ENCODE measurements at regions not wholly inside any gene's neighbourhood (a gene's known extent, or its start where the extent isn't known, plus 50 kb on each side); places are given as distances from the start of the nearest gene placed in this dataset.

DNA sequence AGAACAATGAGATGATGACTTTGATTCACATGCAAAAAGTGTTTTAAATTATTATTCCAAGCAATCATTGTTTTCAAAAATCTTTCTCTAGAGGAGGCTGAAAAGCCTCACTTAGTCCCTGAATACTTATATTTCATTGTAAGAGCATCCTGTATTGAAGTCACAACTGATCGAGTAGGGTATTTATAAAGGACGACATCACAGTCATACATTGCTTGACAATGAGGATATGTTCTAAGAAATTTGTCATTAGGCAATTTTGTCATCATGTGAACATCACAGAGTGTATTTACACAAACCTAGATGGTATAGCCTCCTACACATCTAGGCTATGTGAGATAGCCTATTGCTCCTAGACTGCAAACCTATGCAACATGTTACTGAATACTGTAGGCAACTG lies 510.4 kb upstream of the RGMB start:
- TF ChIP-seq SIN3A (IDR thresholded peaks at IDR 0.05; ENCODE audit: borderline replicate concordance, insufficient read depth, low read length) (no peak), TAF1 (IDR thresholded peaks at IDR 0.05; ENCODE audit: borderline replicate concordance, insufficient read depth, low read length) (no peak), POLR2AphosphoS5 (IDR thresholded peaks at IDR 0.05; ENCODE audit: low read depth, low read length) (no peak), FOXP2 (optimal IDR thresholded peaks at IDR 0.05; ENCODE audit: borderline replicate concordance, extremely low read depth, extremely low read length, insufficient read depth) (no peak)
- TF ChIP-seq, protein P1, sequence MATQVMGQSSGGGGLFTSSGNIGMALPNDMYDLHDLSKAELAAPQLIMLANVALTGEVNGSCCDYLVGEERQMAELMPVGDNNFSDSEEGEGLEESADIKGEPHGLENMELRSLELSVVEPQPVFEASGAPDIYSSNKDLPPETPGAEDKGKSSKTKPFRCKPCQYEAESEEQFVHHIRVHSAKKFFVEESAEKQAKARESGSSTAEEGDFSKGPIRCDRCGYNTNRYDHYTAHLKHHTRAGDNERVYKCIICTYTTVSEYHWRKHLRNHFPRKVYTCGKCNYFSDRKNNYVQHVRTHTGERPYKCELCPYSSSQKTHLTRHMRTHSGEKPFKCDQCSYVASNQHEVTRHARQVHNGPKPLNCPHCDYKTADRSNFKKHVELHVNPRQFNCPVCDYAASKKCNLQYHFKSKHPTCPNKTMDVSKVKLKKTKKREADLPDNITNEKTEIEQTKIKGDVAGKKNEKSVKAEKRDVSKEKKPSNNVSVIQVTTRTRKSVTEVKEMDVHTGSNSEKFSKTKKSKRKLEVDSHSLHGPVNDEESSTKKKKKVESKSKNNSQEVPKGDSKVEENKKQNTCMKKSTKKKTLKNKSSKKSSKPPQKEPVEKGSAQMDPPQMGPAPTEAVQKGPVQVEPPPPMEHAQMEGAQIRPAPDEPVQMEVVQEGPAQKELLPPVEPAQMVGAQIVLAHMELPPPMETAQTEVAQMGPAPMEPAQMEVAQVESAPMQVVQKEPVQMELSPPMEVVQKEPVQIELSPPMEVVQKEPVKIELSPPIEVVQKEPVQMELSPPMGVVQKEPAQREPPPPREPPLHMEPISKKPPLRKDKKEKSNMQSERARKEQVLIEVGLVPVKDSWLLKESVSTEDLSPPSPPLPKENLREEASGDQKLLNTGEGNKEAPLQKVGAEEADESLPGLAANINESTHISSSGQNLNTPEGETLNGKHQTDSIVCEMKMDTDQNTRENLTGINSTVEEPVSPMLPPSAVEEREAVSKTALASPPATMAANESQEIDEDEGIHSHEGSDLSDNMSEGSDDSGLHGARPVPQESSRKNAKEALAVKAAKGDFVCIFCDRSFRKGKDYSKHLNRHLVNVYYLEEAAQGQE (IDR thresholded peaks at IDR 0.05; ENCODE audit: insufficient read depth in 1 of 2, low read depth in 2 of 2, low read length in 2 of 2), result no peak

DNA sequence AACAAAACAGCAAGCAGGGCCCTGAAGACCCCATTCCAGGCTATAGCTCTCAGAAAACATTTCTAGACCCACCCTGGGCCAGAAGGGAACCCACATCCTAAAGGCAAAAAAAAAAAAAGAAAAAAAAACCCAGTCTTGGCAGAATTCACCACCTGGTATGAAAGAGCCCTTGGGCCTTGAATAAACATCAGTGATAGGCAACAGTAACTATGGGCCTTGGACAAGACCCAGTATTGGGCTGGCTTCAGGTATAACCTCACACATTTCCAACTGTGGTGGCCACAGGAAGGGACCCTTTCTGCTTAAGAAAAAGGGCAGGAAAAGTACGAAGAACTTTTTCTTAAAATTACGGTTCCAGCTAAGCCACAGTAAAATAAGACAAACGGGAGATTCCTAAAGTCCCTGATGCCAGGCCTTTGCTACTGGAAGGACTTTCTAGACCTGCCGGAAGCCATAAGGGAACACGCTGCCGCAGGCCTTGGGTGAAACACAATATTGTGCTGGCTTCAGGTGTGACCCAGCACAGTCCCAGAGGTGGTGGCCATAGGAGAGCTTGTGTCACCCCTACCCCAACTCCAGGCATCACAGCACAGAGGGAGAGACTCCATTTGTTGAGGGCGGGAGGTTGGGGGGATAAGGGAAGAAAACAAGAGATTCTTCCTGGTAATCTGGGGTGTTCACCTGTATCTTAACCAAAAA lies 505.2 kb upstream of the RGMB start:
- no peak for TF ChIP-seq SIN3A (IDR thresholded peaks at IDR 0.05; ENCODE audit: borderline replicate concordance, insufficient read depth, low read length)
- TF ChIP-seq POLR2AphosphoS5 (IDR thresholded peaks at IDR 0.05; ENCODE audit: low read depth, low read length), result no peak
- TF ChIP-seq TAF1 (IDR thresholded peaks at IDR 0.05; ENCODE audit: borderline replicate concordance, insufficient read depth, low read length), result no peak
- TF ChIP-seq, protein P1 (IDR thresholded peaks at IDR 0.05; ENCODE audit: insufficient read depth in 1 of 2, low read depth in 2 of 2, low read length in 2 of 2), result no peak
- TF ChIP-seq FOXP2 (optimal IDR thresholded peaks at IDR 0.05; ENCODE audit: borderline replicate concordance, extremely low read depth, extremely low read length, insufficient read depth), result no peak

DNA sequence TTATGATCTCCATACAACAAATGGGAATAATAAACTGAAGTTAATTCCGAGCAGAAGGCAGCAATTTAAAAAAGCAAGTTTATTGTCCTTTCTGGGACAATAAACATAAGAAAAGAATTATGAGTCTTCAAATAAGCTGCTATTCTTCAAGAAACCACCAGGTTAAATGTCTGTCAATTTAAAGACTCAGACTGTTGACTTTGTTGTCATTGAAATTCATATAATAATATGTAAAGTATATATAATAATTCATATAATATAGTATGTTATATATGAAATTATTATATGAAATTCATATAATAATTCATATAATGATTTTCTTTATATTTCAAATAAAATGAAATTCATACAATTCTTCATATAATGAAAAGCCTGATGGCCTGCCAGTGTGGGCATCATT lies 497.5 kb upstream of the RGMB start:
- TF ChIP-seq, protein P1 (IDR thresholded peaks at IDR 0.05; ENCODE audit: insufficient read depth in 1 of 2, low read depth in 2 of 2, low read length in 2 of 2), result no peak
- no peak for TF ChIP-seq FOXP2 (optimal IDR thresholded peaks at IDR 0.05; ENCODE audit: borderline replicate concordance, extremely low read depth, extremely low read length, insufficient read depth)
- no peak for TF ChIP-seq POLR2AphosphoS5 (IDR thresholded peaks at IDR 0.05; ENCODE audit: low read depth, low read length)
- TF ChIP-seq TAF1 (IDR thresholded peaks at IDR 0.05; ENCODE audit: borderline replicate concordance, insufficient read depth, low read length), result no peak
- TF ChIP-seq SIN3A (IDR thresholded peaks at IDR 0.05; ENCODE audit: borderline replicate concordance, insufficient read depth, low read length), result no peak

DNA sequence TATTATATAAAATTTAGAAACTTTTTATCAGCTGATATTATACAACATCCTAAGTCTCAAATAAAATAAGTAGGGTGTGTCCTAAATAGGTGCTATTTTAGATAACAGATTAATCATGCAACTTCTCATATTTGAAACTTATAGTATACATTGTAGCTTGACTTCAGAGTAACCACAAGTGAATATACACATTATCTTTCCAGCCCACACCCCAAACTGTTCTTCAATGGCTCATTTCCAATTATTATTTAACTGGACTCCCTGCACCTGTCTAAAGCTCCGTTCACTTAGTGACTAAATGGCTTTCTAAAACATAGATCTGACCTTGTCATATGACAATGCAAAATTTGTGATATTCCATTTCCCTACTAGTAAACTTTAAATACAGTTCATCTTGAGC lies 490.9 kb upstream of the RGMB start:
- TF ChIP-seq SIN3A (IDR thresholded peaks at IDR 0.05; ENCODE audit: borderline replicate concordance, insufficient read depth, low read length) (no peak), FOXP2 (optimal IDR thresholded peaks at IDR 0.05; ENCODE audit: borderline replicate concordance, extremely low read depth, extremely low read length, insufficient read depth) (no peak), POLR2AphosphoS5 (IDR thresholded peaks at IDR 0.05; ENCODE audit: low read depth, low read length) (no peak), TAF1 (IDR thresholded peaks at IDR 0.05; ENCODE audit: borderline replicate concordance, insufficient read depth, low read length) (no peak)
- TF ChIP-seq, protein P1 (IDR thresholded peaks at IDR 0.05; ENCODE audit: insufficient read depth in 1 of 2, low read depth in 2 of 2, low read length in 2 of 2), result no peak
